ENCODE measurements at regions not wholly inside any gene's neighbourhood (a gene's known extent, or its start where the extent isn't known, plus 50 kb on each side); places are given as distances from the start of the nearest gene placed in this dataset.

- WGBS (ENCODE audit: low lambda C conversion rate, missing lambda C conversion rate), result 93% methylated on average over 2 of the region's 2 CpGs
- no peaks in the 10 kb centered on the region for H3K4me1 ChIP-seq (ENCODE audit: insufficient read depth)
- H3K79me2 ChIP-seq, result no peaks in the 10 kb centered on the region
- H3K27me3 ChIP-seq, result no peaks in the 10 kb centered on the region
- H4K20me1 ChIP-seq (ENCODE audit: insufficient read depth, poor library complexity, severe bottlenecking), result no peaks in the 10 kb centered on the region
- H3K9me2 ChIP-seq (replicated peaks; ENCODE audit: insufficient read depth), result no peaks in the 10 kb centered on the region
- no peak overlapping the region for H3K4me3 ChIP-seq
- no peak overlapping the region for H2AFZ ChIP-seq
- no peak overlapping the region for H3K27ac ChIP-seq
- no peaks in the 10 kb centered on the region for H3K36me3 ChIP-seq (replicated peaks; ENCODE audit: insufficient read depth, low read depth)
- H3K9me3 ChIP-seq (ENCODE audit: low read depth), result no peaks in the 10 kb centered on the region
- no peak for TF ChIP-seq CTCF (IDR thresholded peaks at IDR 0.05; ENCODE audit: poor library complexity)
- no peak overlapping the region for H3K4me2 ChIP-seq
- DNase-seq (ENCODE audit: low spot score), result no peak
These were observed 558.5 kb upstream of the ARRDC4 start for GRCh38 chr15:97401970-97402369.

GRCh38 chr15:97406841-97407240 is 553.7 kb upstream of the ARRDC4 start:
- no peaks in the 10 kb centered on the region for H3K9me3 ChIP-seq (ENCODE audit: low read depth)
- no peaks in the 10 kb centered on the region for H3K4me1 ChIP-seq (ENCODE audit: insufficient read depth)
- no peak for DNase-seq (ENCODE audit: low spot score)
- no peak overlapping the region for H3K4me2 ChIP-seq
- 62% methylated on average over 2 of the region's 2 CpGs for WGBS (ENCODE audit: low lambda C conversion rate, missing lambda C conversion rate)
- TF ChIP-seq EZH2 (IDR thresholded peaks at IDR 0.05; ENCODE audit: borderline replicate concordance), result no peak
- TF ChIP-seq CTCF (IDR thresholded peaks at IDR 0.05; ENCODE audit: poor library complexity), result no peak
- TF ChIP-seq EZH2phosphoT487 (IDR thresholded peaks at IDR 0.05; ENCODE audit: low read depth, severe bottlenecking, unreplicated experiment), result no peak
- no peak overlapping the region for H2AFZ ChIP-seq
- no peaks in the 10 kb centered on the region for H3K36me3 ChIP-seq (replicated peaks; ENCODE audit: insufficient read depth, low read depth)
- H4K20me1 ChIP-seq (ENCODE audit: insufficient read depth, poor library complexity, severe bottlenecking), result no peaks in the 10 kb centered on the region
- no peak overlapping the region for H3K4me3 ChIP-seq
- no peaks in the 10 kb centered on the region for H3K9me2 ChIP-seq (replicated peaks; ENCODE audit: insufficient read depth)
- H3K79me2 ChIP-seq, result no peaks in the 10 kb centered on the region
- no peak overlapping the region for H3K27ac ChIP-seq
- no peaks in the 10 kb centered on the region for H3K27me3 ChIP-seq

GRCh38 chr15:97410897-97411575 is 549.5 kb upstream of the ARRDC4 start:
- Histone ChIP-seq H3K36me3 (replicated peaks; ENCODE audit: insufficient read depth, low read depth) (no peaks in the 10 kb centered on the region), H3K4me1 (ENCODE audit: insufficient read depth) (no peaks in the 10 kb centered on the region), H3K27me3 (no peaks in the 10 kb centered on the region), H4K20me1 (ENCODE audit: insufficient read depth, poor library complexity, severe bottlenecking) (no peaks in the 10 kb centered on the region), H3K4me2 (no peak overlapping the region), H3K27ac (no peak overlapping the region), H3K4me3 (no peak overlapping the region), H3K9me2 (replicated peaks; ENCODE audit: insufficient read depth) (no peaks in the 10 kb centered on the region), H2AFZ (no peak overlapping the region), H3K9me3 (ENCODE audit: low read depth) (no peaks in the 10 kb centered on the region), H3K79me2 (no peaks in the 10 kb centered on the region)
- DNase-seq (ENCODE audit: low spot score), result no peak
- WGBS (ENCODE audit: low lambda C conversion rate, missing lambda C conversion rate), result 73% methylated on average over 5 of the region's 5 CpGs
- TF ChIP-seq CTCF (IDR thresholded peaks at IDR 0.05; ENCODE audit: poor library complexity), result no peak
- no peak for TF ChIP-seq EZH2 (IDR thresholded peaks at IDR 0.05; ENCODE audit: borderline replicate concordance)
- no peak for TF ChIP-seq EZH2phosphoT487 (IDR thresholded peaks at IDR 0.05; ENCODE audit: low read depth, severe bottlenecking, unreplicated experiment)

- Histone ChIP-seq H3K4me2 (no peak overlapping the region), H3K27me3 (no peaks in the 10 kb centered on the region), H3K4me3 (no peak overlapping the region), H3K9me3 (ENCODE audit: low read depth) (no peaks in the 10 kb centered on the region), H3K36me3 (replicated peaks; ENCODE audit: insufficient read depth, low read depth) (no peaks in the 10 kb centered on the region), H3K79me2 (no peaks in the 10 kb centered on the region), H3K27ac (no peak overlapping the region), H2AFZ (no peak overlapping the region), H3K9me2 (replicated peaks; ENCODE audit: insufficient read depth) (no peaks in the 10 kb centered on the region), H3K4me1 (ENCODE audit: insufficient read depth) (no peaks in the 10 kb centered on the region), H4K20me1 (ENCODE audit: insufficient read depth, poor library complexity, severe bottlenecking) (no peaks in the 10 kb centered on the region)
- WGBS (ENCODE audit: low lambda C conversion rate, missing lambda C conversion rate), result 95% methylated on average over 1 of the region's 1 CpG
- DNase-seq (ENCODE audit: low spot score), result no peak
- no peak for TF ChIP-seq CTCF (IDR thresholded peaks at IDR 0.05; ENCODE audit: poor library complexity)
- no peak for TF ChIP-seq EZH2phosphoT487 (IDR thresholded peaks at IDR 0.05; ENCODE audit: low read depth, severe bottlenecking, unreplicated experiment)
- no peak for TF ChIP-seq EZH2 (IDR thresholded peaks at IDR 0.05; ENCODE audit: borderline replicate concordance)
These were observed 540.4 kb upstream of the ARRDC4 start for GRCh38 chr15:97420130-97420529.
